ENCODE measurements at regions not wholly inside any gene's neighbourhood (a gene's known extent, or its start where the extent isn't known, plus 50 kb on each side); places are given as distances from the start of the nearest gene placed in this dataset.

DNA sequence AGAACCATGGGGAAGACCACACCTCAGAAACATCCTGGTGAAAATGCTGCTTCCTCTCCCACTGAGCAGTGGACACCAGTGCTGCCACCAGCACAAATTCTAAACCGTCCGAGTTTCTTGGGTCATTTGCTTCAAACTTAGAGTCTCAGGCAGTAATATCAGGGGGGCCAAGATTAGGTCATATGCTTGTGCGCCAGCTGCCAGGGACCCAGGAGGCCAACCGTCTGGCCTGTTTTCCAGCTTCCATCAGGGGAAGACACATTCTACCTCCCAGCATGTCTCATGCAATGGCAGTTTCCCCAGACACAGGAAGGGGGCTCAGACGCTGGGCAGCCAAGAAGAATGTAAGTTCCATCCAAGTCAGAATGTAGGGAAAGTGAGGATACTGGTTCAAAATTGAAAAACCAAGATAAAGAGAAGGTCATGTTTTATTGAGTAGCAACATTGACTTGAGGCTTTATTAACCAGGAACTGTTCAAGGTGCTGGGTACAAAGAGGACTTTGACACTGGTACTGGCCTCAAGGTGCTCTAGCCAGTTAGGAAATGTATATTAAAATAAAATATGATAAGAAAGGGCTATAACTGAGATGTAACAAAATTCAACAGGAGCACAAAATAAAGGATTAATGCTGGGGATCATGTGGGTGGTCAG is 59.7 kb upstream of the EED start:
- TF ChIP-seq, protein P1, sequence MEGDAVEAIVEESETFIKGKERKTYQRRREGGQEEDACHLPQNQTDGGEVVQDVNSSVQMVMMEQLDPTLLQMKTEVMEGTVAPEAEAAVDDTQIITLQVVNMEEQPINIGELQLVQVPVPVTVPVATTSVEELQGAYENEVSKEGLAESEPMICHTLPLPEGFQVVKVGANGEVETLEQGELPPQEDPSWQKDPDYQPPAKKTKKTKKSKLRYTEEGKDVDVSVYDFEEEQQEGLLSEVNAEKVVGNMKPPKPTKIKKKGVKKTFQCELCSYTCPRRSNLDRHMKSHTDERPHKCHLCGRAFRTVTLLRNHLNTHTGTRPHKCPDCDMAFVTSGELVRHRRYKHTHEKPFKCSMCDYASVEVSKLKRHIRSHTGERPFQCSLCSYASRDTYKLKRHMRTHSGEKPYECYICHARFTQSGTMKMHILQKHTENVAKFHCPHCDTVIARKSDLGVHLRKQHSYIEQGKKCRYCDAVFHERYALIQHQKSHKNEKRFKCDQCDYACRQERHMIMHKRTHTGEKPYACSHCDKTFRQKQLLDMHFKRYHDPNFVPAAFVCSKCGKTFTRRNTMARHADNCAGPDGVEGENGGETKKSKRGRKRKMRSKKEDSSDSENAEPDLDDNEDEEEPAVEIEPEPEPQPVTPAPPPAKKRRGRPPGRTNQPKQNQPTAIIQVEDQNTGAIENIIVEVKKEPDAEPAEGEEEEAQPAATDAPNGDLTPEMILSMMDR (IDR thresholded peaks at IDR 0.05): no peak
- no peak for TF ChIP-seq POLR2AphosphoS5 (IDR thresholded peaks at IDR 0.05)

All from upper lobe of left lung (tissue), 4 donors.